Thyroid gland (tissue), 4 donors: ENCODE measurements at regions not wholly inside any gene's neighbourhood (a gene's known extent, or its start where the extent isn't known, plus 50 kb on each side); places are given as distances from the start of the nearest gene placed in this dataset.

Experiments
- CTCF ChIP-seq, 6 experiments: fragments of 200-600 bp in 3 of 6; fragments of 450-650 bp in 3 of 6; sonication (generic) in 3 of 6; IDR thresholded peaks; one replicate each; pipeline ENCODE4 v1.5.1; 2016 to 2019; ENCODE audit warnings: antibody characterized with exemption in 6 of 6, mild to moderate bottlenecking in 2 of 6, inconsistent platforms in 1 of 6, moderate library complexity in 1 of 6
- POLR2A ChIP-seq, 2 donors: fragments of 450-650 bp; IDR thresholded peaks; one replicate each; pipeline ENCODE4 v1.6.1; 2017; ENCODE audit warnings: antibody characterized with exemption in 2 of 2, mild to moderate bottlenecking in 2 of 2, moderate library complexity in 1 of 2

- TF ChIP-seq CTCF (IDR thresholded peaks at IDR 0.05) = no peak
- TF ChIP-seq POLR2A (IDR thresholded peaks at IDR 0.05) = no peak
These were observed 94.9 kb downstream of the PCDH1 start for GRCh38 chr5:141783005-141783946.
